Spleen (tissue), 7 donors: ENCODE measurements at regions not wholly inside any gene's neighbourhood (a gene's known extent, or its start where the extent isn't known, plus 50 kb on each side); places are given as distances from the start of the nearest gene placed in this dataset.

Experiments used
- POLR2AphosphoS5 ChIP-seq, 3 donors: sonication (generic); formaldehyde crosslinking; IDR thresholded peaks; one replicate each; pipeline ENCODE4 v1.5.1; 2017; ENCODE audit warnings: antibody characterized with exemption in 3 of 3
- TF ChIP-seq, protein P1 (sequence below), 11 experiments: fragments of 200-600 bp in 7 of 11; fragments of 450-650 bp in 4 of 11; sonication (generic) in 4 of 11; IDR thresholded peaks in 8 of 11; conservative IDR thresholded peaks in 3 of 11; 1 replicate in 7 of 11; 2 replicates in 4 of 11; pipeline versions ENCODE4 v1.4.0 to v1.8.0; 2016 to 2021; ENCODE audit warnings: antibody characterized with exemption in 11 of 11, inconsistent platforms in 4 of 11, mild to moderate bottlenecking in 1 of 11
- donor health status: DM: no; HTN: no; CAD: no; lungs with moderate emphysema.
- donor health status: DM: no; HTN: no; CAD: no.
- donor health status: DM: no; HTN: no; CAD: no.

DNA sequence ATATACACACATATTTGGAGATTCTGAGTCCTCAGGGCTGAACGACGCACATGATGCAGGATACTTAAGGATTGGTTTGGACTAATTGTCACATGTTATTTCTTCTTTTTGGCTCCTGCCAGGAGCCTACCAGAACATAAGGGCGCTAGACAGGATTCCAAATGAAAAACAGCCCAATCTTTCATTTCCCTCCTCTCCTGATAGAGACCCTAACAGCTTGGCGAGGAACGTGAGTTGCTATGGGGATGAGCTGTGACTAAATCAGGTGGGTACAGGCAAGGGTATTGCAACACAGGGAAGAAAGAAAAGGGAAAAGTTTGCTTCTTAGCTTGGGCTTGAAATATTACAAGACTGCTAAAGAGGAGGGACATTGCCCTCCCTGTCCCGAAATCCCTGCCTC lies 109.9 kb downstream of the AIPL1 start:
- TF ChIP-seq POLR2AphosphoS5 (IDR thresholded peaks at IDR 0.05), result no peak
- TF ChIP-seq, protein P1, sequence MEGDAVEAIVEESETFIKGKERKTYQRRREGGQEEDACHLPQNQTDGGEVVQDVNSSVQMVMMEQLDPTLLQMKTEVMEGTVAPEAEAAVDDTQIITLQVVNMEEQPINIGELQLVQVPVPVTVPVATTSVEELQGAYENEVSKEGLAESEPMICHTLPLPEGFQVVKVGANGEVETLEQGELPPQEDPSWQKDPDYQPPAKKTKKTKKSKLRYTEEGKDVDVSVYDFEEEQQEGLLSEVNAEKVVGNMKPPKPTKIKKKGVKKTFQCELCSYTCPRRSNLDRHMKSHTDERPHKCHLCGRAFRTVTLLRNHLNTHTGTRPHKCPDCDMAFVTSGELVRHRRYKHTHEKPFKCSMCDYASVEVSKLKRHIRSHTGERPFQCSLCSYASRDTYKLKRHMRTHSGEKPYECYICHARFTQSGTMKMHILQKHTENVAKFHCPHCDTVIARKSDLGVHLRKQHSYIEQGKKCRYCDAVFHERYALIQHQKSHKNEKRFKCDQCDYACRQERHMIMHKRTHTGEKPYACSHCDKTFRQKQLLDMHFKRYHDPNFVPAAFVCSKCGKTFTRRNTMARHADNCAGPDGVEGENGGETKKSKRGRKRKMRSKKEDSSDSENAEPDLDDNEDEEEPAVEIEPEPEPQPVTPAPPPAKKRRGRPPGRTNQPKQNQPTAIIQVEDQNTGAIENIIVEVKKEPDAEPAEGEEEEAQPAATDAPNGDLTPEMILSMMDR (IDR thresholded peaks at IDR 0.05 in 8 of 11, conservative IDR thresholded peaks at IDR 0.05 in 3 of 11), result no peak
